Endothelial cell of hepatic sinusoid (primary cell): ENCODE measurements at regions not wholly inside any gene's neighbourhood (a gene's known extent, or its start where the extent isn't known, plus 50 kb on each side); places are given as distances from the start of the nearest gene placed in this dataset.
"Not testable (repeated sequence)": the region's sequence is repeated elsewhere in the genome, so short reads cannot be mapped to it uniquely, and the experiment has no call there.

Experiments used
- in situ Hi-C: cut with HindIII; loops from 2 replicates; pipeline ENCODE4 v1.10.0; 2017; ENCODE audit warnings: low sequenced_read_pairs

DNA sequence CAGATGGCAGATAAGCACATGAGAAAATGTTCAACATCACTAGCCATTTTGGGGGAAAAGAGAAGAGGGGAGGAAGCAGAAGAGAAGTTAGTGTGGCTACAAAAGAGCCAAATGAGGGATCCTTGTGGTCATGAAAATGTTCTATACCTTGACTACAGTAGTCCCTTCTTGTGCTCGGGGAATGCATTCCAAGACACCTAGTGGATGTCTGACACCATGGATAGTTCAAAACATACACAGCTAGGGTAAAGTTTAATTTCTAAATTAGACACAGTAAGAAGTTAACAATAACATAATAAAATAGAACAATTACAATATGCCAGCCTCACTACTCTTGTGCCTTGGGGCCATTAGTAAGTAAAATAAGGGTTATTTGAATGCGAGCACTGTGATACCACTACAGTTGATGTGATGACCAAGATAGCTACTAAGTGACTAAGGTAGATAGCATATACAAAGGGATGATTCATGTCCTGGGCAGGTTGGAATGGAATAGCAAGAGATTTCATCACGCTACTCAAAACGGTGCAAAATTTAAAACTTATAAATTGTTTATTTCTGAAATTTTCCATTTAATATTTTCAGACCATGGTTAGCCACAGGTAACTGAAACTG is 344.1 kb downstream of the NR2F1-AS1 start:
- in situ Hi-C loops: no loop called here

DNA sequence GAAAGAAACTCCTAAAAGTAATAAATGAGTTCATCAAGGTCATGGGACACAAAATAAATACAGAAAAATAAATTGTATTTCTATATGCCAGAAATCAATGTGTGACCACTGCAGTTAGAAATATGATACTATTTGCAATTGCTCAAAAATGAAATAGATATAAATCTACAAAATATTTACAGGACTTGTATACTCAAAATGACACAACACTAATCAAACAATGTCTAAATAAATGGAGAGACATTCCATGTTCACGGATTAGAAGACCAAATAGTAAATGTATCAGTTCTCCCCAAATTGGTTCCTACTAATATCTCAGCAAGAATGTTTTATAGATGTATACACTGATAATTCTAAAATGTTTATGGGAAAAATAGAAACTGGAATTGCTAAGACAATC is 345.3 kb downstream of the NR2F1-AS1 start:
- in situ Hi-C loops: no loop called here

DNA sequence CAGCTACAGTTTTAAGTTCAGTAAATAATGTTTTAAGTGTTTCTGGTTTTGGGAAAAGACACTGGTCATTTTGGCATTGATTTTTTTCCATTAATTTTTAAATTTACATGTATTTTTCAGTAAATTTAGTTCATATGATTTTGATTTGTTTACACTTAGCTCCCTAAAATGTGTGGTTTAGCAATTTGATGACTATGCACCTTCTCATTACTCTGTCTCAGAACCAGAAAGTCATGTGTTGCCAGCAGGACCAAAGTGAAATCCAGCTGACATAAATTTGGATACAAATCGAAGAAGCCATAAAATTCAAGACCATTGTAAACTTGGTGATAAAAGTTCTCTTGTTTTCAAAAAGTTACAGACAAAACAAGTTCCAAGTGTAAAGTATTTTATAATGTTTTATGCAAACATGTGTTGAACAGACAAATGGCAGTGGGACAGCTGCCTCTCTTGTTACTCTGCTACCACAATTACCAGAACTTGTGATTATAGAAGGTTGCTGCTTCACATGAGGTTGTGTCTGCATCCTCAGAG is 354.8 kb downstream of the NR2F1-AS1 start:
- in situ Hi-C loops: no loop called here

DNA sequence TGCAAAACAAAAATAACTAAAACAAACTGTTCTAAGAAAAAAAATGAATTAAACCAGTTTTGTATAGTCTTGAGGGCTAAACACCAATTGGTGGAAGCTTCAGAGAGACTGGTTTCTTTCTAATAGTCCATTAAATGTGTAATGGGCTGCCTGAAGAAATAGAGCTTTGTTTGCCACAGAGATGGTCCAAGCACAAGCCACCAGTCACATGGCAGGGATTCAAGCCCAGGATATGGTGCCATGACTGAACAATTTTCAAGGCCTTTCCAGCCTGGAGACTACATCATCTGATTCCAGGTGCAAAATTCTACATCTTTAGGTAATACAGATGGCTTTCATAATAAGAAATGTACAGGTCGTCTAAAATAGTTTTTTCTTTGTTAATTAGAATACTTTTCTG is 355.3 kb downstream of the NR2F1-AS1 start:
- in situ Hi-C loops: no loop called here

DNA sequence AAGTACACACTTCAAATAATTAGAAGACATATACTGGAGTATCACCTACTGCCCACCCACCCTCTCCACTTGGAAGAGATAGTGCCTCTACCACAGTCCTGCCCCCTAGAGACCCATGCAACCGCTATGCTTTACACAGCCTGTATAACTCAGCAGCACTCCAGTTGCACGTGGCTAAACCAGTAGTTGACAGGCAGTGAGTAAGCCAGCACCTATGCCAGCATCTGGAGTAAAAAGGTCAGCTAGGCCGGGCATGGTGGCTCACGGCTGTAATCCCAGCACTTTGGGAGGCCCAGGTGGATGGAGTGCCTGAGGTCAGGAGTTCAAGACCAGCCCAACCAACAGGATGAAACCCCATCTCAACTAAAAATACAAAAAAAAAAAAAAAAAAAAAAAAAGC is 356.4 kb downstream of the NR2F1-AS1 start:
- in situ Hi-C loops: loop anchor here (5.0 kb wide), 1 partner anchor 97 kb away; no protein-coding TSS in a partner anchor

DNA sequence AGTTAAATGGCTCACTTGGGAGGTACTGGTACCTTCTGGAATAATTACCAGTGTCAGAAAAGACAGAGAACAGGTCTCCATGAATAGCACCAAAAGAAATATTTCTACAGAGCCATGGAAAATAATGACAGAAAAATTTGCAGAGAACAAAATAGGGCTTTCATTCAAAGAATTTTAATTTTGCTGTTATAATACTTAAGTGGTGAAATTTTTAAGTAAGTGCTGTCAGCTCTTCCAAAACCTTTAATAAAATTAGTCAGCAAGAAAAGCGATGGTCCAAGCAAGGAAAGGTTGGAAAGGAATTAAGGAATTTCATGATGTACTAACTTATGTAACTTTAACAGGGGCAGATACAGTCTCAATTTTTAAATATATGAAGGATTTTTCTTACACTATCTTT is 359.2 kb downstream of the NR2F1-AS1 start:
- in situ Hi-C loops: loop anchor here (5.0 kb wide), 1 partner anchor 94 kb away; no protein-coding TSS in a partner anchor

DNA sequence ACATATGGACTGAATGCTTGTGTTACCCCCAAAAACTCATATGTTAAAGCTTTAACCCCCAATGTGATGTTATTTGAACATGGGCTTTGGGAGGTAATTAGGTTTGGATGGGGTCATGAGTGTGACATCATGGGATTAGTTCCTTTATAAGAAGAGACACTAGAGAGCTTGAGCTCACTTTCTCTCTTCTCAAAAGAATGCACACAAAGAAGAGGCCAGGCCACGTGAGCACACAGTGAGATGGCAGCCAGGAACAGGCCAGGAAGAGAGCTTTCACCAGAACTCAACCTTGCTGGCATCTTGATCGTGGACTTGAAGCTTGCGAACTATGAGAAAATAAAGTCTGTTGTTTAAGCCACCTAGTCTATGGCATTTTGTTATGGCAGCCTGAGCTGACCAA is 360.6 kb downstream of the NR2F1-AS1 start:
- in situ Hi-C loops: loop anchor here (5.0 kb wide), 1 partner anchor 93 kb away; no protein-coding TSS in a partner anchor

DNA sequence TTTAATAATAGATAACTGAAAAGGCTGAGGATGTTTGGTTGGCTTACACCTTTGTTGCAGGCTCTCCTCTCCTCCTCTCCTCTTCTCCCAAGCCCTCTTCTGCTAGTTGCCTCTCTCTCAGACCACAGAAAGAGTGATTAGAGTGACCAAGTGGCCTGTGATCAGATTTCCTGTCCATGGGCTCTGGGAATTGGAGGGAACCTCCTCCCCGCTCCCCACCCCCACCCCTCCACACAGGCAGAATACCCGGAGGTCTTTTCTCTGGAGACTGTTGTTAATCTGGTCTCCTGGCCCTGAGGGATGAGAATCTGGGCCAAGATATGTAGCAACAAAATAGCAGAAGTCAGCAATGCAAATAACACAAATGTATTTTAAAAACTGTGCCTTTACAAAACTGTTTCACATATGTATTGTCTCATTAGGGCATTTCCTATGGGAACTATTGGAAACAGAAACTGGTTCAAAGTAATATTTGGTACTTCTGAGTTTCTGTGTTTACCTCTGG is 361.3 kb downstream of the NR2F1-AS1 start:
- in situ Hi-C loops: loop anchor here (5.0 kb wide), 1 partner anchor 92 kb away; no protein-coding TSS in a partner anchor

DNA sequence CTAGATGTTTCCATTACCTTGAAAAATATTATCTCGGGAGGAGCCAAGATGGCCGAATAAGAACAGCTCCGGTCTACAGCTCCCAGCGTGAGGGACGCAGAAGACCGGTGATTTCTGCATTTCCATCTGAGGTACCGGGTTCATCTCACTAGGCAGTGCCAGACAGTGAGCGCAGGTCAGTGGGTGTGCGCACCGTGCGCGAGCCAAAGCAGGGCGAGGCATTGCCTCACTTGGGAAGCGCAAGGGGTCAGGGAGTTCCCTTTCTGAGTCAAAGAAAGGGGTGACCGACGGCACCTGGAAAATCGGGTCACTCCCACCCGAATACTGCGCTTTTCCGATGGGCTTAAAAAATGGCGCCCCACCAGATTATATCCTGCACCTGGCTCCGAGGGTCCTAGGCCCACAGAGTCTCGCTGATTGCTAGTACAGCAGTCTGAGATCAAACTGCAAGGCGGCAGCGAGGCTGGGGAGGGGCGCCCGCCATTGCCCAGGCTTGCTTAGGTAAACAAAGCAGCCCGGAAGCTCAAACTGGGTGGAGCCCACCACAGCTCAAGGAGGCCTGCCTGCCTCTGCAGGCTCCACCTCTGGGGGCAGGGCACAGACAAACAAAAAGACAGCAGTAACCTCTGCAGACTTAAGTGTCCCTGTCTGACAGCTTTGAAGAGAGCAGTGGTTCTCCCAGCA is 367.8 kb downstream of the NR2F1-AS1 start:
- in situ Hi-C loops: not testable (repeated sequence)

DNA sequence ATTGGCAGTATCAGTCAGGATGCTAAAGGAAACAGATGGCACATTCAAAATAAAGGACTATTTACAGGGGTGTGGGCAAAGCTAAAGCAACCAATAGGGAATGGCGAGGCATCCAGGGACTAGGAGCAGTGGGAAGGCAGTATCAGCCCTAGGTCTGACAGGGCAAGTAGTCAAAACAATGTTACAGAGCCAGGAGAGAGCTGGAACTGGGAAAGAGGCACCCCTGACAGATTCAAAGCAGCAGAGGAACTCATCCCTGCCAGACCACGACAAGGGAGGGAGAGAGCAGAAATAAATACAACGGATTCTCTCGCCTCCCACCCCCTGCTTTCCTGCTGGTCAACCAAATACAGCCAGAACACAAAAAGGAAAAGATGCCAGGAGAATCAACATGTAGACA is 371.5 kb downstream of the NR2F1-AS1 start:
- in situ Hi-C loops: no loop called here

DNA sequence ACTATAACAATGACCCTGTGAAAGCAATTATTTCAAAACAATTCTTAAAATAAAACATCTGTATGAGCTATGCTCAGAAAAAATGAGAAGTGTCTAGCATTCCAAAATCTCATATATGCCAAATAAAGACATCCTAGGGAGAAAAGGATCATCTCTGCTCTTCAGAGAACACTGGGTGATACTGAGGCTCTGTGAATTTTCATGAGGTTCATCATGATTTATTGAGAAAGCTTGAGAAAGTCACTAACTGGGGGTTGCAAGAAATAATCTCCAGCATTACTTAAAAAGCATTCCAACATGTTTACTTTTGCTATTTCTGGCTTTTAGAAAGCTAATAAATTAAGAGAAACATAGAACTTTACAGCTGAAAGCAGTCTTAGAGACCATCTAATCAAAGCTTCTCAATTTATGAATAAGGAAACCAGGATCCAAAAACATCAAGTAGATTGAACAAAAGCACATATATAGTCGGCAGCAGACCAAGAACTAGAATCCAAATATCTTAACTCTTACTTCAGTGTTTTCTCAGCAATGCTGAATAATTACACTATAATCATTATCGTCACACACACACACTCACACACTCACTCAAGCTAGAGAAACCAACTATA is 372.8 kb downstream of the NR2F1-AS1 start:
- in situ Hi-C loops: no loop called here

DNA sequence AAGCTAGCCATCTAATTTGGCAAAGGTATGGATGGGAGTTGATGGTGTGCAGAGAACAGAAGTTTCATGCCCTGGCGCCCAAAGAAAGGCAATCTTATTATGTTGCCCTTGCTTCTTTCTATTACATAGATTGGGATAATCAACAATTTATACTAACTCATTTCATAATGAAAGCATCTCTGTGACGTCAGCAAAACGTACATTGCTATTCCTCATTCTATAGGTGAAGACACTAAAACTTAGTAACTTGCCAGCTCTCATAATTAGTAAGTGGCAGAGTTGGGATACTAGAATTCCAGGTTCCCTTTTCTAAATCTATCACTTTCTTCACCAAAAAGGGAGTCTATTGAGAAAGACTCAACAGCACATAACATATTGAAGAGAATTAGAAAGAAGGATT is 374.8 kb downstream of the NR2F1-AS1 start:
- in situ Hi-C loops: no loop called here

DNA sequence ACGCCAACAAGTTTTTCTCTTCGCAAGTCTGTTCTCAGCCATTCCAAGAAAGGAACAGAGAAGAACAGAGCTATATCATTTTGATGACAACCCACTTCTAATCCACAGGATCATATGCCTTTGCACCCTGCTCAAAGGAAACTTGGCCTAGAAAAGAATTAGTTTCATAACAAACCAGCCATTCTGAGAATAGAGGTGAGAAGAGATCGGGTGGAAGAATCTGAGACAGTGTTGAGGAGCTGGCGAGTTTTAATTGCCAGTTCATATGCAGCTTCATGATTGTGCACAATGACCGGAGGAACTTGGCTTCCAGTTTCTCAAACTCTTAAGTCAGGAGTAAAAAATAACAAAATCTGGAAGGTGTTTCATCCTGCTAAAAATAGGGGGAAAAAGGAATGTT is 380.0 kb downstream of the NR2F1-AS1 start:
- in situ Hi-C loops: no loop called here

DNA sequence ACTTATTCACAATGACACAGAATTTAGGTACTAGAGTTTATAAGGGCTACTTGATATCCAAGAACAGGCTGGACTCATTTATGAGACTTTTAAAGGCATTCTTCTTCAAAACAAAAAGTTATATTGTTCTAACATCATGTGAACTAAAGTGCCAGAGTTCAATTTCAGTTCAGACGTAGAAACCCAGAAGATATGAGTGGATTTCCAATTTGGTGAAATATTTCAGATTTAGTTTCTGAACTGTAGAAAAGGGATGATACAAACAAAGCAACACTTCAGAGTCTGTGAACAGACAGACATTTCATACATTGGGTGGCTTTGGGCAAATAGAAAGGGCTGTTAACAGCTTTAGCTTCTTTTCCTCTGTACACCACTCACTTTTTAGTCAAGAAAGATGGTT is 384.0 kb downstream of the NR2F1-AS1 start:
- in situ Hi-C loops: no loop called here

DNA sequence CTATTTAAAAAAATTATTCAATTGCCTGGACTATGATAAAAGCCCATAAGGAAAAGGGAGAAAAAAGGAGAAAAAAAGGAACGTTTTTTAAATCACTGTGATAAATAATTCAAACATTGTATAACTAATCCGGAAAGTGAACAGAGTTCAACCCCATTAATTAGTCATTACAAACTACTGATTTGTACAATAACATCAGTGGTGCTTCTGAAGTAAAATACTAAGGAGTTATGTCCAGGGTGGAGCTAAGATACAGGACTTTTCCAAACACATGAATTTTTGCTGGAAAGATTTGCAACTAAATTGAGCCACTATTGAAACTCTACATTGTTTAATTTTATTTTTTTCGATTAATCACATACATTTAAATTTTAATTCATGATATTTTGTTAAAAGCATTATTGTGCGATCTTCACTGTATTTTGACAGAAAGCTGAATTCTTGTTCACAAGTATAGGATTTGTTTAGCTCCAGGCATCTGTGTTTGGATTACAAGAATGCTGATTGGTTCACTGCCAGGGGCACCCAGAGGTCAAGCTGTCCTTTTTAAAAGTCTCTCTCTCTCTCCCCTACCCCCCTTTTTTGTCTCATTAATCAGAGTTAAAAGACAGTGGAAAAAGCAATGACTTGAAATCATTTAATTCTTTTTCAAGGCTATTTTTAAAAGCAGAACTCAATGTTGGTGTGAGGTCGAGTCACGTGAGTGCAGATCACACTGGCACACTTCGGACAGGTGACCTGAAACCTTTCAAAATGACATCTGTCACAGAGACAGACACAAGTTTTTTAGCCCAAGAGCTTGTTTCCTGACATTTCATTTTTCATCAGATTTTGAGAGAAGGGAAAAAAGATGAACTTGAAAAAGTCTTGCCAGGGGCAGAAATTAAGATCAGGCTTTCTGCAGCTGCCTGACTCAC is 387.3 kb downstream of the NR2F1-AS1 start:
- in situ Hi-C loops: loop anchor here (5.0 kb wide), 1 partner anchor 79 kb away; no protein-coding TSS in a partner anchor

DNA sequence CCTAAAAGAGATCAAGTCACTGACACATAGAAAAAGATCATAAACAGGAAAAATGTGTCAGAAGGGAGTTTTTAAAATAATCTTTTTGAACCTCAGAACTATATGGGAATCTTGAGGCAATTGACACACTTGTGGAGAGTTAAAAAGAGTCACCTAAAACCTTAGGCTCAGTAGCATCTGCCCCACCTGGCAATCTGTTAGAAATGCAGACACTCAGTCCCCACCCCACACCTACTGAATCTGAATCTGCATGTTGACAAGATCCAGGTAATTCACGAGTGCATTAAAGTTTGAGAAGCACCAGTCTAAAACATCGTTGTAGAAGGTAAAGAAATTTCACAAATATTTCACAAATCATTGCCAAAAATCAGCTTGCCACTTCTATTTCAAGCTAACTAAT is 388.3 kb downstream of the NR2F1-AS1 start:
- in situ Hi-C loops: loop anchor here (5.0 kb wide), 1 partner anchor 80 kb away; no protein-coding TSS in a partner anchor

DNA sequence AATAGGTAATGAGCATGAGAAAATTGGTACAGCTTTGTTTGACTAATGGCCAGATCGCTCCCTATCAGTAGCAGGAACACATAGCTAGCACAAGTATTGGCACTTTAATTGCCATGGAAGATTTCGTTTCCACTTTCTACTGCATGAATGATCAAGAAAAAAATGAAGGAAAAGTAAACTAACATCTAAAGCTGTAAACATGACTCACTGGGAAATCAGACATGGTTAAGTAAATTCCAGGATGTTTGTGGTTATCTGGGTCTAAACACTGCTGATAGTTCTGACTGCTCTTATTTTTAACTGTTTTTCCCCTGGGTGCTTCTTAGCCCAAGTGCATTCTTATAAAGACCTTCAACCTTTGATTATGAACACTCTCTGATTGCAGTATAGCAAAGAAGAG is 388.9 kb downstream of the NR2F1-AS1 start:
- in situ Hi-C loops: loop anchor here (5.0 kb wide), 1 partner anchor 80 kb away; no protein-coding TSS in a partner anchor

DNA sequence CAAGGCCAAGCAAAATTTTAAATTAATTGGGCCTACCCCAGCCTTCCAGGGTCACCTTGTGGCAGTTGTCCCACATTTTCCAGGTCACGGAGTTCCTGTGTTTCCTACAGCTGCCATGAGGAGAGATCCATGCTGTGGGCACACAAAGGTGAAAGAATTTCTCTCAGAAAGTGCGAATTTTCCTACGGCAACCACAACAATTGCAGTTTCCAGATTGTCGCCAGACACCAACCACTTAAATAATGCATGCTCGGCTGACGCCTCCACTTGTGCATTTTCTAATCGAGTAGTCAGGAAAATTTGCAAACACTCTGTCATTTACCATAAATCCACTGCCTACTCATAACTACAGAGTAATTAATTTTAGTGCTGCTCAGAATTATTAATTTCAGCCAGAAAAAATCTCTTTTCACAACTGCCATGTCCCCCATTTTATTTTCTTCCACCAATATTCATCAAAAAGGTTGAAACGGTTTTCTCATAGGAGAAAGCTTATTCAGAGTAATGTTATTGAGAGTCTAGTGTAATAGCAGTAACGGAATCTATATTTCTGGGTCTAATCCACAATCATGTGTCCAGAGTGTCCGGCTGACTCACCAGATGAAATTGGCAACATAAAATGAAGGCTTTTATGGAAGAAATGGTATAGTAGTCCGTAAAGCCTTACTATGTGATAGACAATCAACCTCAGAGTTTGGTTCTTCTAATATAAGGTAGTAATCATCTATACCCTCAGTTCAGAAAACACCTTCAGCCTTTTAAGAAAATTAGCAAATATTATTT is 389.8 kb downstream of the NR2F1-AS1 start:
- in situ Hi-C loops: loop anchor here (5.0 kb wide), 1 partner anchor 81 kb away; no protein-coding TSS in a partner anchor

DNA sequence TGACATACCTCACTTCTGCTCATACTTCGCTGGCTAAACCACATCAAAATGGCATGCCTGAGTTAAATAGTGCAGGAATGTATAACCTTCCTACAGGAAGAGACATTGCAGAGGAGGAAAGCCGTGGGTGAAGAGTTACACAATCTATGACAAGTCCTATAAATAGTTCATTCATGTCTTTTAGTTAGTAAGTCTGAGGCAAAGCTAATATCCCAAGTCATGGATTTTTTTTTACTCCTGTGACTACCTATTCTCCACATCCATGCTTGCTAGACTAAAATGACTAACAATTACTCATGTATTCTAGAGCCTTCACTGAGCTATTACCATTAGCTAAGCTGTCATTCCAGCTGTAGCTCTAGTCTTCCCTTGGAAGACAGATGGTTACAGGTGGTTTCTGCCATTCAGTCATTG is 391.3 kb downstream of the NR2F1-AS1 start:
- in situ Hi-C loops: loop anchor here (5.0 kb wide), 1 partner anchor 83 kb away; no protein-coding TSS in a partner anchor
